ENCODE measurements at regions not wholly inside any gene's neighbourhood (a gene's known extent, or its start where the extent isn't known, plus 50 kb on each side); places are given as distances from the start of the nearest gene placed in this dataset.

DNA sequence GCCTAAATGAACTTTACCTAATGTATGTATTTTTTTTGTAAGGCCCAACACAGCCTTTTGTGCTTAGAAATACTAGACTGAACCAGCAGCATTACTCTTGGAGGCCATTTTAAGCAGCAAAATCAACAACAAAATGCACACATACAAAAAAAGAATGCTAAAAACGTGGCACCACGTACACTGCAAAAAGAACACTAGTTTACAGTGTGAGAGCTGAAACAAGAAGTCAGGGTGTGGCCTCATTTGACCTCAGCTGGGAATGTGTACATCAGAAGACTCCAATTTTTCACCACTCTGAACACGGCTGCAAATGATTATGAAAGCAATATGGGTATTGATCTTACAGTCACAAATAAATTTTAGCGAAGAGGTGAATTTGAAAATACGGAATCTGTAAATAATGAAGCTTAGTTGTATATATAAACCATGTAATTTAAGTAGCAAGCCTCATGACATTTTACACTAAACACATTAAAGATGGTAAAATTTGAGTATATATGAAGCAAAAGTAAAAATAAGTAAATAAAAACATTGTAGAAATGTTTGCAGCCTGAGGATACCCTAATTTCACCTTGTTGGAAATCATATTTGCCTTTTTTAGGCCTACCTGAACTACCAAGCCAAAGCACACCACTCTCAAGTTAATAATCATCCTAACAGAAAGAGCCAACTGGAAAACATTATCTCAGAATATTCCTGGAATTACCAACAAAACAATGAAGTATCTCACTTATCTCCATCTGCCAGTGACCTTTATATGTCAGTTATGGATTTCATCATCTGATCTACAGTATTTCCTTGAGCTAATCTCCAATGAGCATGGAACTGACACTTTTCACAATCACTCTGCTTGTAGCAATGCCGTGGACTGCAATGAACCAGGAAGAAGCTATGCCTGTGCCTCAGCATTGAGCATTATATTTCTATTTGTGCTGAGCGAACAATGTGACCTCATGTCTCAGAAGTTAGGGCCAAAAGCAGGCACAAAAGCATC is 319.5 kb upstream of the FAT3 start:
- ATAC-seq (ENCODE audit: low read depth) (no peak), DNase-seq (no peak)
- Mint-ChIP-seq H3K9me3 (peaks cover 4% of the 10 kb centered on the region), H3K4me1 (no peaks in the 10 kb centered on the region), H3K27ac (no peak overlapping the region), H3K36me3 (no peaks in the 10 kb centered on the region), H3K4me3 (no peak overlapping the region), H3K27me3 (no peaks in the 10 kb centered on the region)
- POLR2A ChIA-PET = no interaction called here

GRCh38 chr11:91902312-91902711 is 322.3 kb upstream of the FAT3 start:
- Mint-ChIP-seq H3K27ac (no peak overlapping the region), H3K4me1 (no peaks in the 10 kb centered on the region), H3K9me3 (peaks cover 2% of the 10 kb centered on the region), H3K36me3 (no peaks in the 10 kb centered on the region), H3K4me3 (no peak overlapping the region), H3K27me3 (no peaks in the 10 kb centered on the region)
- DNase-seq (no peak), ATAC-seq (ENCODE audit: low read depth) (no peak)
- POLR2A ChIA-PET = no interaction called here

GRCh38 chr11:91880660-91881059 is 344.0 kb upstream of the FAT3 start:
- no peak for ATAC-seq (ENCODE audit: low read depth)
- DNase-seq = no peak
- Mint-ChIP-seq H3K27ac (no peak overlapping the region), H3K4me3 (no peak overlapping the region), H3K36me3 (no peaks in the 10 kb centered on the region), H3K27me3 (no peaks in the 10 kb centered on the region), H3K9me3 (no peaks in the 10 kb centered on the region), H3K4me1 (no peaks in the 10 kb centered on the region)
- POLR2A ChIA-PET = no interaction called here

- ATAC-seq (ENCODE audit: low read depth) = no peak
- no peak overlapping the region for H3K27ac Mint-ChIP-seq
- no peak for DNase-seq
- no peaks in the 10 kb centered on the region for H3K9me3 Mint-ChIP-seq
- no peaks in the 10 kb centered on the region for H3K27me3 Mint-ChIP-seq
- H3K36me3 Mint-ChIP-seq = no peaks in the 10 kb centered on the region
- no peak overlapping the region for H3K4me3 Mint-ChIP-seq
- no peaks in the 10 kb centered on the region for H3K4me1 Mint-ChIP-seq
- POLR2A ChIA-PET = no interaction called here
Measured at GRCh38 chr11:91876746-91877145, 347.9 kb upstream of the FAT3 start.

GRCh38 chr11:91872243-91872642 is 352.4 kb upstream of the FAT3 start:
- Mint-ChIP-seq H3K36me3 (no peaks in the 10 kb centered on the region), H3K27me3 (no peaks in the 10 kb centered on the region), H3K4me3 (no peak overlapping the region), H3K9me3 (no peaks in the 10 kb centered on the region), H3K4me1 (no peaks in the 10 kb centered on the region), H3K27ac (no peak overlapping the region)
- POLR2A ChIA-PET = no interaction called here
- ATAC-seq (ENCODE audit: low read depth) (no peak), DNase-seq (no peak)

DNA sequence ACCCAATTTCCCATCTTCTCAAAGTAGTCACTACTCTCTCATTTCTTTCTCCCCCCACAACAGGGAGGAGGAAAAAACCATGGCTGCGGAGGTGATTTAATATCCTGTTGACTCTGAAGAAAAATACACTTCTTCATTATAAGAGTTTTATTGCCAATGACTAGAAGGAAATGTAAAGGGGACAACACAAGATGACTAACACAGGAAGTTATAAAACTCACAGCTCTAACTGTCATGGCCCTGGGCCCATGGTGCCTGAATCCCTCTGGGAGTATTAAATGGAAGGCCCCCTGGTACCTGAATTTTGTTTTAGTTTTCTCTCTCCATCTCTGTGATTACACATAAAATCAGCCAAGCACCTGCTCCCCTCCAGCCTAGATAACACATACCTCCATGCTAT is 352.8 kb upstream of the FAT3 start:
- Mint-ChIP-seq H3K4me3 (no peak overlapping the region), H3K27ac (no peak overlapping the region), H3K4me1 (no peaks in the 10 kb centered on the region), H3K9me3 (no peaks in the 10 kb centered on the region), H3K36me3 (no peaks in the 10 kb centered on the region), H3K27me3 (no peaks in the 10 kb centered on the region)
- DNase-seq (no peak), ATAC-seq (ENCODE audit: low read depth) (no peak)
- POLR2A ChIA-PET = no interaction called here

DNA sequence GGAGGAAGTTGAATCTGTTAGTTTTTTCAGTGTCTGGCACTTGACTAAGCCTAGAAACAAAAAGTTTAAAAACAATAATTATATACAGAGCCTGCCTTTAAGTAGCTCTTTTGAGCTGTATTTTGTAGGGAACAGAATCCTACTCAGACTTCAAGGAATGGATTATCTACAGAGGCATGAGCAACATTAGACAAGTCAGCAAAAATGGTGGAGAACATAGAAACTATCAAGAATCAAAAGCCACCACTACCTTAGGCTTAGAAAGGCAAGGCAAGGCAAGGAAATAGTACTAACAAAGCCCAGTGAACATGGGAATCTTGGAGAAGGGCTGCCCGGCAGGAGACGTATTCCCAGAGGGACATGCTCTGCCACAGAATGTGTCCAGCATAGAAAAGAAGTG is 353.6 kb upstream of the FAT3 start:
- Mint-ChIP-seq H3K36me3 (no peaks in the 10 kb centered on the region), H3K4me1 (no peaks in the 10 kb centered on the region), H3K4me3 (no peak overlapping the region), H3K27me3 (no peaks in the 10 kb centered on the region), H3K27ac (no peak overlapping the region), H3K9me3 (no peaks in the 10 kb centered on the region)
- DNase-seq (no peak), ATAC-seq (ENCODE audit: low read depth) (no peak)
- POLR2A ChIA-PET = no interaction called here

GRCh38 chr11:91869686-91870085 is 354.9 kb upstream of the FAT3 start:
- Mint-ChIP-seq H3K36me3 (no peaks in the 10 kb centered on the region), H3K9me3 (peaks cover 1% of the 10 kb centered on the region), H3K4me1 (no peaks in the 10 kb centered on the region), H3K27ac (no peak overlapping the region), H3K27me3 (no peaks in the 10 kb centered on the region), H3K4me3 (no peak overlapping the region)
- DNase-seq = no peak
- no peak for ATAC-seq (ENCODE audit: low read depth)
- POLR2A ChIA-PET = no interaction called here

- no peak for ATAC-seq (ENCODE audit: low read depth)
- POLR2A ChIA-PET = no interaction called here
Measured at GRCh38 chr11:91866642-91867041, 358.0 kb upstream of the FAT3 start.

GRCh38 chr11:91860661-91861060 is 364.0 kb upstream of the FAT3 start:
- Mint-ChIP-seq H3K27ac (no peak overlapping the region), H3K36me3 (no peaks in the 10 kb centered on the region), H3K4me3 (no peak overlapping the region), H3K9me3 (peaks cover 1% of the 10 kb centered on the region), H3K27me3 (no peaks in the 10 kb centered on the region), H3K4me1 (no peaks in the 10 kb centered on the region)
- POLR2A ChIA-PET = no interaction called here
- DNase-seq = no peak
- ATAC-seq (ENCODE audit: low read depth) = no peak

More at GRCh38 chr11:91866642-91867041, 358.0 kb upstream of the FAT3 start:
- Mint-ChIP-seq H3K4me1 (no peaks in the 10 kb centered on the region), H3K9me3 (peaks cover 1% of the 10 kb centered on the region), H3K27ac (no peak overlapping the region), H3K4me3 (no peak overlapping the region), H3K36me3 (no peaks in the 10 kb centered on the region), H3K27me3 (no peaks in the 10 kb centered on the region)
- DNase-seq = no peak

DNA sequence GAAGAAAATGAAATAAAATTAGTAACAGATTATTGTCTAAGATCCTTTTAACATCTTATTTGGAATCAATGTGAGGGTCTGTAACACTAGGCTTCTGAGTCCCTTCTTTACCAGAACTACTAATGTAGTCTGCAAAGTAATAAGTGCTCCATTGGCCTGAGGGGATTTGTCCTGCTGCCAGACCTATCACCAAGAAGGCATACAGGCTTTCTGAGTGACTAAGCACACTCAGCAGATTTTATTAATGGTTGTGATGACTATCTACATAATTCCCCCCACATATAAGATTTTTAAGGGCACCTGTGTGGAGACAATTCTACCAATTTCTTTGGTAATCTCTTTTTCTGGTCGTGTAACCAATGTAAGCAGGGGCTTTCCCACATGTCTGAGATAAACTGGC is 365.0 kb upstream of the FAT3 start:
- DNase-seq = no peak

GRCh38 chr11:91857179-91857578 is 367.4 kb upstream of the FAT3 start:
- no peaks in the 10 kb centered on the region for H3K36me3 Mint-ChIP-seq
- no peaks in the 10 kb centered on the region for H3K27me3 Mint-ChIP-seq
- no peak overlapping the region for H3K27ac Mint-ChIP-seq
- no peak for ATAC-seq (ENCODE audit: low read depth)
- H3K9me3 Mint-ChIP-seq = no peaks in the 10 kb centered on the region
- no peak overlapping the region for H3K4me3 Mint-ChIP-seq
- POLR2A ChIA-PET = no interaction called here
- H3K4me1 Mint-ChIP-seq = no peaks in the 10 kb centered on the region
- no peak for DNase-seq

More for the DNA sequence above, 365.0 kb upstream of the FAT3 start:
- POLR2A ChIA-PET = no interaction called here
- ATAC-seq (ENCODE audit: low read depth) = no peak
- Mint-ChIP-seq H3K4me3 (no peak overlapping the region), H3K27me3 (no peaks in the 10 kb centered on the region), H3K9me3 (no peaks in the 10 kb centered on the region), H3K4me1 (no peaks in the 10 kb centered on the region), H3K36me3 (no peaks in the 10 kb centered on the region), H3K27ac (no peak overlapping the region)

DNA sequence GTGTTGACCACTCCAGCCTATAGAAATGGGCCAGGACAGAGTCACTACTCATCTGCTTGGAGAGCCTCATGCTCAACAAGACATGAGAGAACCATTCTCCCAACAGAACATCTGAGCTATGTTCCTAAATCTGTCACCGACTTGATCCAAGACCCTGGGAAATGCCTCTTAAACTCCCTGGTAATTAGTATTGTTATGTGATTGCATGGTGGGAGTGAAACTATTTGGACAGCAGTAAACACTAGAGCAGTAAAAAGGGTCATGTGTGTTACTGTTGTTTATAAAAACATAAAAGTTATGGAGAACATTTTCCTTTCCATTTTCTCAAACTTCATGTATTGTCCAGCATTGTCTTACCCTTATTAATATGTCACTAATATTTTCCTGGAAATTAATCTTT is 369.8 kb upstream of the FAT3 start:
- no peaks in the 10 kb centered on the region for H3K4me1 Mint-ChIP-seq
- no peak for DNase-seq
- no peaks in the 10 kb centered on the region for H3K9me3 Mint-ChIP-seq
- H3K27ac Mint-ChIP-seq = no peak overlapping the region
- no peak overlapping the region for H3K4me3 Mint-ChIP-seq
- H3K27me3 Mint-ChIP-seq = no peaks in the 10 kb centered on the region
- POLR2A ChIA-PET = no interaction called here
- no peak for ATAC-seq (ENCODE audit: low read depth)
- H3K36me3 Mint-ChIP-seq = no peaks in the 10 kb centered on the region

GRCh38 chr11:91854171-91854570 is 370.4 kb upstream of the FAT3 start:
- ATAC-seq (ENCODE audit: low read depth) (no peak), DNase-seq (no peak)
- H3K4me3 Mint-ChIP-seq = no peak overlapping the region
- POLR2A ChIA-PET = no interaction called here
- H3K4me1 Mint-ChIP-seq = no peaks in the 10 kb centered on the region
- no peaks in the 10 kb centered on the region for H3K9me3 Mint-ChIP-seq
- no peaks in the 10 kb centered on the region for H3K36me3 Mint-ChIP-seq
- H3K27ac Mint-ChIP-seq = no peak overlapping the region
- H3K27me3 Mint-ChIP-seq = no peaks in the 10 kb centered on the region

Data from activated naive CD8-positive, alpha-beta T cell treated with anti-CD3 and anti-CD28 coated beads, Interleukin-2, amount 10 ng/mL, durations not matched to agents 7 days and 5 days (primary cell).